ENCODE measurements at regions not wholly inside any gene's neighbourhood (a gene's known extent, or its start where the extent isn't known, plus 50 kb on each side); places are given as distances from the start of the nearest gene placed in this dataset.

DNA sequence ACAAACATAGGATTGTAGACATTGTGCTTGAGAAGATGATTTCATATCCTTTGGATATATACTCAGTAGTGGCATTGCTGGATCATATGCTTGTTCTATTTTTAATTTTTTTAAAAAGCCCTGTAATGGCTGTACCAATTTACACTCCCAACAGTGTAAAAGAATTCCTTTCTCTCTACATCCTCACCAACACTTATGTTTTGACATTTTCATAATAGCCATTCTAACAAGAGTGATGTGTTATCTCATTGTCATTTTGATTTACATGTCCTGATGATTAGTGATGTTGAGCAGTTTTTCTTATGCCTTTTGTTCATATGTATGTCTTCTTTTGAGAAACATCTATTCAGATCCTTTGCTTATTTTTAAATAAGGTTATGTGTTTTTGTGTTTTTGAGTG lies 1039.2 kb upstream of the GOT2 start:
- DNase-seq = no peak

DNA sequence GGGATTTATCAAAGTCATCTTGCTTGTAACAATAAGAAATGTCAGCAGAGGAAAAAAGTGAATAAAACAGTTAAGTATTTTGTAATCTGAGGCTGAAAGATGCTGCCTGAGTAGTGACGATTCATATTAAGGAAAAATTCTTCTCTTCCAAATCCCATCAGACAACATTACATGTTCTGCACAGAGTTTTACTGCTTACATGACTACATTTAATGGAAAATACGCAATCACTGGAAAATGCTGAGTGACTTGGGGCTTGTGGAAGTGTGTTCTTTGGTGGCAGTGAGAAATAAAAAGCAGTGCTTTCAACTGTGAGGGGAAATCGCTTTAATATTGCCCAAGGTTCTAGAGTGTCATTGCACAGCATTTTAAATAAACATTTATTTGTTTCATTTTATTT lies 1025.2 kb upstream of the GOT2 start:
- no peak for DNase-seq

GRCh38 chr16:59758848-59759247 lies 1024.7 kb upstream of the GOT2 start:
- no peak for DNase-seq

GRCh38 chr16:59754854-59755253 lies 1020.7 kb upstream of the GOT2 start:
- no peak for DNase-seq

DNA sequence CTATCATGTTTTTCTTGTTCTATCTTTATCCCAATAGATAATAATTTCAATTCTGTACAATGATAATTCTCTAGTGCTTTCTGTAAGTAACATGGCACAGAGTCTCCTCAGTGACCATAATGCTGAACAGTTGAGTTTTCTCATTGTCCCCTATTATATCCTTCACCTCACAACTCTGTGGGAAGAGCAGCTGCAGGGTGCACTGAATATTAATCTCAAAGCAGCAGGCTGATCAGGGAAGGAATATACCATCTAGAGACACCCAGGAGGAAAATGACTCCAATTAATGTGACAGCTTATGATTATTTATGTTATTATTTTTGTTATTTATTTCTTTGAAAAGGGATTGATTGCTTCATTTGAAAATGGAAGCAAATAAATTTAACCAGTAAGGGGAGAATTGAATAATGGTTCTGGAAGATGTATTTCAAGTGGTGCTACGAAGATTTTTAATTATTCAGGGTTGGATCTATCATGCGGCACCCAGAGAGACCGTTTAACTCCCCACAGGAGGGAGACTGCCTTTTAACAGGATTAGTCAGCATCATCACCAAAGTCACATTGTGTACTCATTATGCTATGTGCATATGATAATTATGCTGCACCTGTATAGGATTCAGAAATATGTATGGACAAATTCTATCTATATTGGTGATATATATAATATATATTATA lies 1015.7 kb upstream of the GOT2 start:
- DNase-seq = no peak

- DNase-seq = no peak
Measured at GRCh38 chr16:59748531-59748930, 1014.4 kb upstream of the GOT2 start.

DNA sequence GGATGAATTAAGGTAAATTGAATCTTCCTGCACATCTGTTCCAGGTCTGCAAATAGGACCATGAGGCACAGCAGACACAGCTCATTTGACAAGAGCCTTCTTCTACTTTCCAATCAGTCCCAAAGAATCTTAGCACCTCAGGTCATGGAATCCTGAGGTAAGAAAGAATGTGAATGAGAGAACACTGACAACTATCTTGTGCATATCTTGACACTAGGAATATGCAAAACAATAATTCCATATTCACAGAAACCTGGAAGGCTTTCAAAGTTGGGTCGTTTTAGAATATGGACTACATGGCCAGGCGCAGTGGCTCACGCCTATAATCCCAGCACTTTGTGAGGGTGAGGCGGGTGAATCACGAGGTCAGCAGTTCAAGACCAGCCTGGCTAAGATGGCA lies 1009.4 kb upstream of the GOT2 start:
- DNase-seq = no peak

GRCh38 chr16:59740858-59741257 lies 1006.7 kb upstream of the GOT2 start:
- DNase-seq = no peak

DNA sequence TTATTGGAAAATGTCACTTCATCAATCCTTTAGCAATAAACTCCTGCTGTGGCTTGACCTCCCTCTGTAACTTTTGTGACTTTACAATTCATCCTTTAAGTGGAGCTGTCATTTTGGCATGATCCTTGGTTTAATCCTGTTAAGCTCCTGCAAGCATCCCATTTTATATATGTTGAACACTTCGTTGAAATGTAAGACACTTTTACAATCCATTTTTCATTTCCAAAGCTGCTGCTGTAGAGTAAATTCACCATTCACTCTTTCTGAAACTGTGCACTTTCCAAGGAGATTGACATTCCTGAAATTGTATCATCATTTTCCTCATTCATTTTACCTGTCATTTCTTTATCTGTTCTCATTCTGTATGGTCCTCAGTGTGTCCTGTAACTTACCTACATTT lies 1003.2 kb upstream of the GOT2 start:
- DNase-seq = no peak

DNA sequence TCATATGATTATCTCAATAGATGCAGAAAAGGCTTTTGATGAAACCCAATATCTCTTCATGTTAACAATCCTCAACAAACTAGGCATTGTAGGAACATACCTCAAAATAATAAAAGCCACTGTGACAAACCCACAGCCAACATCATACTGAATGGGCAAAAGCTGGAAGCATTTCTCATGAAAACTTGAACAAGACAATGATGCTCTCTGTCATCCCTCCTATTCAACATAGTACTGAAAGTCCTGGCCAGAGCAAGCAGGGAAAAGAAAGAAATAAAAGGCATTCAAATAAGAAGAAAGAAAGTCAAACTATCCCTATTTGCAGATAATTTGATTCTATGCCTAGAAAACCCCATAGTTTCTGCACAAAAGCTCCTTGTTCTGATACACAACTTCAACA lies 999.2 kb upstream of the GOT2 start:
- no peak for DNase-seq

DNA sequence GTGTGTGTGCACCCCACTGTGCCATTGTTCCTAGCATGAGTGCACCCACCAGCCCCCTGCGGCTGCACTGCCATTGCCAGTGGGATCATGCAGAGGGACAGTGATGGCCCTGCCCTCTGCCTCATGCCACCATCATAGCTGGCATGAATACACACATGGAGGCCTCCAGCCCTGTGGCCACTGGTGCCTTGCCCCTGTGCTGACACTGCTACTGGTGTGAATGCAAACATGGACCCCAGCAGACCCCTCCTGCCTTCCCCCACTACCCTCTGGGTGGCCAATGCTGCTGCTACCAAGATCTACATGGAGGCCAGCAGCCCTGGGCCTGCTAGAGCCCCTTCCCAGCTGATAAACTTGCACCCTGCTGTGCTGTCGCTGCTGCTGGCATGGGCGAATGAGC lies 995.5 kb upstream of the GOT2 start:
- DNase-seq = no peak

DNA sequence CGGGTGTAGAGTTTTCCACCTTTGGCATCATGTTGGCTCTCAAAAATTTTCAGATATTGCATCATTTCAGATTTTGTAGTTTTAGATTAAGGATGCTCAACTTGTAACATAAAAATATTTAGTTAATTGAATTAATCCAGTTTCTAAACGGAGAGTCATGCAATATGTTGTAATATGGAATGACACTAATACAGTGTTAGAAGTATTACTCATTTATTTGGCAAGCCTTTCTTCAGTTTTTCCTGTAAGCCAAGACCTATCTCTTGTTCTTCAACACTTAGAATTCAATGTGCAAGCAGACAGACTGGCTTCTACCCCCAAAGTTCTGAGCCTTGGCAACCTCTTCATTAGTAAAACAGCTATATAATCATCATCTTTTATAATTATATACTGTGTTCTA lies 985.0 kb upstream of the GOT2 start:
- DNase-seq = no peak

- no peak for DNase-seq
Measured at GRCh38 chr16:59707436-59708226, 973.5 kb upstream of the GOT2 start.

DNA sequence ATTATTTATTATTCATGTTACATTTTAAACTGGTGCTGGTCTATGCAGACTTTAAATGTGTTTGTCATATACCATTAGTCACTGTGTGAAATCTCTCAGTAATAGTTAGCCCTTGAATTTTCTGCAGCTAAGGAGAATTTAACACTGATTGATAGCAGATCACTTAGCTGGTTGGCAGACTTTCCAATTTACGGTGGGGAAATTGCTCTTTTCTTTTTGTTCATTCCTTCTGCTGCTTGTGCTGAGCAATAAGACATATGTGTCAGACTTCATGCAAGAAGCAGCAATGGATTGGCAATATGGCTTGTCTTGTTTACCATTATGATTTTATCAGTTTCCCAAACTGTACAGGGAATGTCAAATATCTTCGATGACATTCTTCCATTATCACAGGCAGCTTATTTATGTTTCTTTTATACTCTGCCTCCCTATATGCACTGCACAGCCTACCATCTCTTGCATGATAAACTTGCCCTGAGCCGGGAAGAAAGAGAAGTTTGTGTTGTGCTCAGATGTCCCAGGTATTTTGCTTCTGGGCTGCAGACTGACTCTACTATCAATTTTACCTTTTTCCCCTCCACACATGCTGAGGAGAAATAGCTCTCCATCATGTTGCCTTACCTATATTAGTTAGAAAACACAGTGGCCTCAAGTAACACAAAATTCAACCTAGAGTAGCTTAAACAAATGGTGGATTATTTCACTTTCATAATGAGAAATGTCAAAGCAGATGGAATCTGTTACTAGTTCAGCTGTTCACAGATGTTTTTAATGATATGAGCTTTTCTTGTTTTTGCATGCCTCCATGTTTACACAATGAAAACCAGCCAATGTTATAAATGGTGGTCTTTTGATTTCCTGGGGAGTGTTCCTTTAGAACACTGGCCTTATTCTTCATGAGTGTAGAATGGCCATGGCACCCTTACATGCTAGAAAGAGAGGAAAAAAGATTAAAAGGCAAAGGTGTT lies 968.1 kb upstream of the GOT2 start:
- no peak for DNase-seq

DNA sequence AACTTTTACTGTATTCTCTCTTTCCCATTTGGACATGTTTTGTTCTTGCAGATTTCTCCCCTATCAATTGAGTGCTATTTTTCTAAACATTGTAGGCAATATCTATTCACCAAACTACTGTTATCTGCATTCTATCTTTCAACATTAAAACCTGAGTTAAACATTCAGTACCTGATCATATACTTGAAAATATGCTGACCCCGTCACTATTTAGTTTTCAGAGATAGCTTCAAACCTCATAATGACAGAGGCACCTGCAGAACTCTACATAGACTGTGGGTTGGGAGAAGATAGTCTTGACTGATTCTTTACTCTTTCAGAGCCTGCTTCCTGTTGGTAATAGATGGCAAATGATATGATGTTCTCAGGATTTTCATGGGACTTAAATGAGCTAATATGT lies 965.7 kb upstream of the GOT2 start:
- DNase-seq = no peak

DNA sequence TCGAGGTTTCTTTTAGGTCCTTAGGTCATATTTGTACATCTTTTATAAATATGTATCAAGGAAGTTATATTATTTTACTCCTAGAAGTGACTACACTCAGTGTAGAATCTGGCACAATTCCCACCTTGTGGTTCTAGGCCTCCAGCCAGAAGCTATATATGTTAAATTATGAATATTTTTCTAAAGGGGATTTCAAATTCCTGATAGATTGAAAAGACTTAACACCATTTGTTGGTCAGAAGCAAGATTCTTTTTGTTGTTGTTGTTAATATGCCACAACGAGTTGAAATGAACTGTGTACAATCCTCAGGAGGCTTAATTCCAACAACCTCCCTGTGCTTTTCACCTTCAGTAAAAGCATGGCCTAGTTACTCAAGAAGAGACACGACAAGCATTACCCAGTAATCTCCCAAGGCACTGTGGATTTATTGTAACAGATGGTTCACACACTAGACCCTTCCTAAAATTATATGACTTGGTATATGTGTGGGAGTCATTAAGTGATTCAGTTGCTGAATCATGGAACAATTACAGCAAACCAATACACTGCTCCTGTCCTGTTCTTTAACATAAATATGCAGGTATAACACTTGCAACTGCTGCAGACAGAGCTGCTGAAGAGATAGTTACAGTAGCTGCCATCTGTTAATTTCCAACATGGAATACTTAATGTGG lies 964.4 kb upstream of the GOT2 start:
- no peak for DNase-seq

- no peak for DNase-seq
Measured at GRCh38 chr16:59697761-59698160, 963.6 kb upstream of the GOT2 start.

DNA sequence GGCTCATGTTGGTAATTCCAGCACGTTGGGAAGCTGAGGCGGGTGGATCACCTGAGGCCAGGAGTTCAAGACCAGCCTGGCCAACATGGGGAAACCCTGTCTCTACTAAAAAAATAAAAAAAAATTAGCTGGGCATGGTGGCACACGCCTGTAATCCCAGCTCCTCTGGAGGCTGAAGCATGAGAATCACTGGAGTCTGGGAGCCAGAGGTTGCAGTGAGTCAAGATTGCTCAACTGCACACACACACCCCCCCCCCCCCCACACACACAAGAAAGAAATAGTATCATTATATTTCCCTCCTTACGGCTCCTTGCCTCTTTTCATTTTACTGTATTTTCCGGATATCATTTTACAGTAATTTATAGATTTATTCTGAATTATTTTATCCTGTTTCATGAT lies 963.1 kb upstream of the GOT2 start:
- no peak for DNase-seq

DNA sequence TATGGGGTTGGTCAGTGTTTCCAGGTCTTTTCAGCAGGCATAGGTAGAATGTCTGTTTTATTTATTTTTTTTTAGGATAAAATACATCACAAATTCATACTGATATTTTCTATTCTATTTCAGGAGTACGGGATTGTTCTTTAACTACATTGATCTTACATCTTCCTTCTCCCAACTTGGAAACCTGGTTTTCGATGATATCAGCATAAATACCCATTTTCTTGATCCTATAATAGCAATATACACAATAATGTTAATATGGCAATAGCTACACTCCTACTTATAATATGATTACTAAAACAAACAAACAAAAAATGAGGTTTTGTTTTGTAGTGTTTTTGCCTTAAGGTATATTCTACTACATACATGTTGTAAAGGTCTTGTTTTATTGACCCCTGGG lies 962.4 kb upstream of the GOT2 start:
- DNase-seq = no peak

- DNase-seq = no peak
Measured at GRCh38 chr16:59690216-59690615, 956.1 kb upstream of the GOT2 start.

DNA sequence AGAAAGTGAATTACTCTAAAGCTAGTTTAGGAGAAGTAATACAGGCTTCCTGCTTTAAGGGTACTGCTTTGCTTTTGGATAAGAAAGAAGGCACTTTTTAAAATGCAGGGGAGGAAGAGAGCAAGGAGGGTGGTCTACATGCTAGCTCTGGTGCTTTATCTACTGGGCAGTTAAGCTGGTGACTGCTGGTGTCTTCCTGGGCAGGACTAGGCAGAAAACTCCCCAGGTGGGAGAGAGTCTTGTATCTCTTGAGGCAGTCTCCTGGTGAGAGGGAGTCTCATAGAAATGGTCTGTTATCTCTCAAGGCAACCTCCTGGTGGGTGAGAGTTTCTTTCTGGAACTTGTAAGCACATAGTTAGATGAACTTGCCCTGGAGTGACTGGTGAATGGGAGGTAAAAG lies 953.9 kb upstream of the GOT2 start:
- DNase-seq = no peak

GRCh38 chr16:59686405-59686804 lies 952.3 kb upstream of the GOT2 start:
- DNase-seq = no peak

- no peak for DNase-seq
Measured at GRCh38 chr16:59684911-59685310, 950.8 kb upstream of the GOT2 start.
